A673 (cell line): ENCODE measurements at regions not wholly inside any gene's neighbourhood (a gene's known extent, or its start where the extent isn't known, plus 50 kb on each side); places are given as distances from the start of the nearest gene placed in this dataset.

Experiments
- EZH2 ChIP-seq: fragments of 200-600 bp; sonication (generic); IDR thresholded peaks from 2 replicates; pipeline ENCODE4 v1.6.1; 2017; ENCODE audit warnings: borderline replicate concordance, low read depth, mild to moderate bottlenecking, mixed read lengths, antibody characterized with exemption, low read length; ENCODE audit not compliant: poor library complexity, severe bottlenecking
- TF ChIP-seq, protein P1 (sequence below): fragments of 300-800, 200-600 bp; sonication (generic); conservative IDR thresholded peaks from 2 replicates; pipeline ENCODE4 v1.5.1; 2017; ENCODE audit warnings: low read depth, mild to moderate bottlenecking, antibody characterized with exemption, low read length, moderate library complexity, mixed read lengths

DNA sequence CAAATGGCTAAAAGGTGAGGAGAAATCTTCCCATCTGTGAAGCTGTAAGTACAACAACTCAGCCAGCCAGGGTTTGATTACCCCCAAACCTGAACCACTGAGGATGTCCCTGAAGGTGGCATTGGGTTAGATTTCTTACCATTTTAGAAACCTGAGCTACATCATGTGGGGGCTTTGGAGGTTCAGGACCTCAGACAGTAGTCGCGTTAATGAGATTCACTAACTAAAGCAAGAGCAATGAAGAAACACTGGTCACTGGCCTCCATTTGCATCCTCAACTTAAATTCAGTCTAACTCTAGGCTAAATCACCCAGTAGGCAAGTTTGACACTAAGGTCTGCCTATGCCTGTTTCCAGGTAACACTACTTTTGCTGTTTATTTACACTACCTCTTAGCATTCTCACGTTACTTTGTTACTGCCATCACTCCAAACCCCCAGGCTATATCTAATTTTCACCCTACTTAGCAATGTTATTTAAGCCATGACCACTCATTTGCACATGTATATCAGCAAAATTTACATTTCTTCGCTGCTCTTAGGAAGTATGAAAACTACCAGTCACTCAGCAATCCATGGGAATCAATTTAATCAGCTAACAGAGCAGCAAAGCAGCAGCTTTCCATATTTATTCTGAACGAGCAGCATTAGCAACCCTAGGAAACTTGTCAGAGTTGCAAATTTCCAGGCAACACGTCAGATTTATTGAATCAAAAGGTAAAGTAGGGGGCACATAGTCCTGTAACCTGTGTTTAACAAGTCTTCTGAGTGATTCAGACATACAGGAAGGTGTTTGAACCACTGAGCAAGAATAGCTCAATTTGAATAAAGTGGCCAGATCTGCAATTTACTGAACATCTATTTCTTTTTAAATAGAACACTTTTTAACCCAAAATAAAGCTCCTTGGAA is 788.4 kb upstream of the SORCS1 start:
- TF ChIP-seq EZH2: no peak
- TF ChIP-seq, protein P1, sequence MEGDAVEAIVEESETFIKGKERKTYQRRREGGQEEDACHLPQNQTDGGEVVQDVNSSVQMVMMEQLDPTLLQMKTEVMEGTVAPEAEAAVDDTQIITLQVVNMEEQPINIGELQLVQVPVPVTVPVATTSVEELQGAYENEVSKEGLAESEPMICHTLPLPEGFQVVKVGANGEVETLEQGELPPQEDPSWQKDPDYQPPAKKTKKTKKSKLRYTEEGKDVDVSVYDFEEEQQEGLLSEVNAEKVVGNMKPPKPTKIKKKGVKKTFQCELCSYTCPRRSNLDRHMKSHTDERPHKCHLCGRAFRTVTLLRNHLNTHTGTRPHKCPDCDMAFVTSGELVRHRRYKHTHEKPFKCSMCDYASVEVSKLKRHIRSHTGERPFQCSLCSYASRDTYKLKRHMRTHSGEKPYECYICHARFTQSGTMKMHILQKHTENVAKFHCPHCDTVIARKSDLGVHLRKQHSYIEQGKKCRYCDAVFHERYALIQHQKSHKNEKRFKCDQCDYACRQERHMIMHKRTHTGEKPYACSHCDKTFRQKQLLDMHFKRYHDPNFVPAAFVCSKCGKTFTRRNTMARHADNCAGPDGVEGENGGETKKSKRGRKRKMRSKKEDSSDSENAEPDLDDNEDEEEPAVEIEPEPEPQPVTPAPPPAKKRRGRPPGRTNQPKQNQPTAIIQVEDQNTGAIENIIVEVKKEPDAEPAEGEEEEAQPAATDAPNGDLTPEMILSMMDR: no peak
